ENCODE measurements at regions not wholly inside any gene's neighbourhood (a gene's known extent, or its start where the extent isn't known, plus 50 kb on each side); places are given as distances from the start of the nearest gene placed in this dataset.

DNA sequence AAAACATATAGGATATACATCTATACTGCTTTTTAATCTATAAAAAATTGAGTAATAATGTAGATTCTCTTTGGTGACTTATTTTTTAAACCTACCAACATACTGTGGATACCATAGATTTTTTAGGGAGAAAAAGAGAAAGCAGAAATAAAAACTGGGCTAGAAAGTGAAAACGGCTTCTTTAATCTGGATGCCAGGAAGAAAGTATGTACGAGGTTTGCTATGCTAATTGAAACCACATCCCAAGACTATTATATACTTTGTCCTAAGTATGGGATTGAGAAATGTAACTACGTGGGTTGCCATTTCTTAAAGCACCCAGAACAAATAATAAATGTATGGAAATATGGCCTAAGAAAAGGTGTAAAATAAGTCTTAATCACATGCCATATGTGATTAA, 129.0 kb upstream of the NFE2L3 start:
- H3K27ac ChIP-seq, result no peak overlapping the region
- no peaks in the 10 kb centered on the region for H3K36me3 ChIP-seq
- no peaks in the 10 kb centered on the region for H3K4me1 ChIP-seq
- H3K4me3 ChIP-seq, result no peak overlapping the region
- no peak for DNase-seq
- H3K9me3 ChIP-seq, result no peaks in the 10 kb centered on the region
- WGBS, 2 donors, result 78 to 80% methylated on average over 3 of the region's 3 CpGs
- H3K27me3 ChIP-seq, result no peaks in the 10 kb centered on the region
- TF ChIP-seq, protein P1, sequence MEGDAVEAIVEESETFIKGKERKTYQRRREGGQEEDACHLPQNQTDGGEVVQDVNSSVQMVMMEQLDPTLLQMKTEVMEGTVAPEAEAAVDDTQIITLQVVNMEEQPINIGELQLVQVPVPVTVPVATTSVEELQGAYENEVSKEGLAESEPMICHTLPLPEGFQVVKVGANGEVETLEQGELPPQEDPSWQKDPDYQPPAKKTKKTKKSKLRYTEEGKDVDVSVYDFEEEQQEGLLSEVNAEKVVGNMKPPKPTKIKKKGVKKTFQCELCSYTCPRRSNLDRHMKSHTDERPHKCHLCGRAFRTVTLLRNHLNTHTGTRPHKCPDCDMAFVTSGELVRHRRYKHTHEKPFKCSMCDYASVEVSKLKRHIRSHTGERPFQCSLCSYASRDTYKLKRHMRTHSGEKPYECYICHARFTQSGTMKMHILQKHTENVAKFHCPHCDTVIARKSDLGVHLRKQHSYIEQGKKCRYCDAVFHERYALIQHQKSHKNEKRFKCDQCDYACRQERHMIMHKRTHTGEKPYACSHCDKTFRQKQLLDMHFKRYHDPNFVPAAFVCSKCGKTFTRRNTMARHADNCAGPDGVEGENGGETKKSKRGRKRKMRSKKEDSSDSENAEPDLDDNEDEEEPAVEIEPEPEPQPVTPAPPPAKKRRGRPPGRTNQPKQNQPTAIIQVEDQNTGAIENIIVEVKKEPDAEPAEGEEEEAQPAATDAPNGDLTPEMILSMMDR (IDR thresholded peaks at IDR 0.05), result no peak
- TF ChIP-seq POLR2A (IDR thresholded peaks at IDR 0.05), result no peak
- TF ChIP-seq EP300 (IDR thresholded peaks at IDR 0.05), result no peak
- TF ChIP-seq POLR2AphosphoS5 (IDR thresholded peaks at IDR 0.05), result no peak
- intact Hi-C loops (cut with DNase I), result no loop called here

DNA sequence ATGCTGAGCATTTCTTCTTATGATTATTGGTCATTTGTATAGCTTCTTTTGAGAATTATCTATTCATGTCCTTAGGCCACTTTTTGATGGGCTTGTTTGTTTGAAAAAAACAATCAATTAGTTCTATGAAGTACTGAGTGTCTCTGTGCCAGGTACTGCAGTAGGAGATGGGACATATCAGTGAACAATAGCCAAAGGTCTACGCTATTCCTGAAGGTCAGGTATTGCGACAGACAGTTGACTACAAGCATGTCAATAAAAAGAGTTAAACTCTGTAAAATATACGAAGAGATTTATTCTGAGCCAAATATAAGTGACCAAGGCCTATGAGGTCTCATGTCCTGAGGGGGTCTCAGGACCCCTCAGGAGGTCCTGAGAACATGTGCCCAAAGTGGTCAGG, 122.1 kb upstream of the NFE2L3 start:
- TF ChIP-seq EP300 (IDR thresholded peaks at IDR 0.05) (no peak), POLR2A (IDR thresholded peaks at IDR 0.05) (no peak), POLR2AphosphoS5 (IDR thresholded peaks at IDR 0.05) (no peak)
- TF ChIP-seq, protein P1 (IDR thresholded peaks at IDR 0.05), result no peak
- Histone ChIP-seq H3K4me3 (no peak overlapping the region), H3K27ac (no peak overlapping the region), H3K36me3 (no peaks in the 10 kb centered on the region), H3K4me1 (no peaks in the 10 kb centered on the region), H3K27me3 (no peaks in the 10 kb centered on the region), H3K9me3 (no peaks in the 10 kb centered on the region)
- intact Hi-C loops (cut with DNase I), result no loop called here
- 93 to 96% methylated on average over 3 of the region's 3 CpGs for whole genome bisulfite sequencing, 2 donors
- DNase-seq, result no peak

DNA sequence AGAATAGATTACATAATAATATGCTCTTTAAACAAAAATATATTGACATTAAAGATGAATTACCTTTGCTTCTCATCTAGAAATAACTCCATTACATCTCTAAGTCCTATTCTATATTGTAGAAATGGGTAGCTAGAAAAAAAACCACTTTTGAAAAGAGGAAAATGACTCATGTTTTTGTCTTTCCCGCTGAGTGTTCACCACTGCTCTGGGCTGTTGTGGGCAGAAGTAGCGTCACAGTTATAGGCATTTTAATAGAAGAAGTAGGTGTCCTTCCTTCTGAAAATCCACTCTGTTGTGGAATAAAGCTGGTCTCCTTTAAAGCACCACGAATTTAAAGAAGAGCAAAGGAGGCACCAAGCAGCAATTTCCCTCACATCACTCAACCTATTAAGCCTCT, 117.6 kb upstream of the NFE2L3 start:
- peaks cover 0 to 30% (median 0%) of the 10 kb centered on the region in 3 donors for H3K27me3 ChIP-seq
- intact Hi-C loops (cut with DNase I), result no loop called here
- no peak overlapping the region for H3K27ac ChIP-seq
- H3K9me3 ChIP-seq, result no peaks in the 10 kb centered on the region
- no peak overlapping the region for H3K4me3 ChIP-seq
- no peak for DNase-seq
- WGBS, 2 donors, result 59 to 86% methylated on average over 3 of the region's 3 CpGs
- no peaks in the 10 kb centered on the region for H3K36me3 ChIP-seq
- TF ChIP-seq, protein P1 (IDR thresholded peaks at IDR 0.05), result no peak
- TF ChIP-seq POLR2A (IDR thresholded peaks at IDR 0.05), result no peak
- H3K4me1 ChIP-seq, result no peaks in the 10 kb centered on the region

DNA sequence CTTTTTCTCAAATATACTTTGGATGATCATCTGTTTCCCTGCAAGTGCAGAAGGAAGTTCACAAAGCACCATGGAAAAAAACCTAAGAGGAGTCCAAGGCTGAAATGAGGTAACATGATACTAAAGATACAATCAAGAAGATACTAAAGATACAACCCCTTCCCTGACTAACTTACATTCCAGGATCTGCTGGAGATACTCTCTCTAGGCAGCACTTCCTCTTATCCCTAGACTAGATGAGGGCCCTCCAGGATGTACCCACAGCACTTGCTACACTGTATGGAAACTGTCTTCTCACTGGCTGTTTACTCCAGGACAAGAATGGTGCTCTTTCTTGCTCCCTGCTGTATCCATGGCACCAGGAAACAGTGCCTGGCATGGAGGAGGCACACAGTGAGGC, 116.4 kb upstream of the NFE2L3 start:
- intact Hi-C loops (cut with DNase I), result no loop called here
- no peaks in the 10 kb centered on the region for H3K36me3 ChIP-seq
- TF ChIP-seq POLR2AphosphoS5 (IDR thresholded peaks at IDR 0.05) (no peak), EP300 (IDR thresholded peaks at IDR 0.05) (no peak), POLR2A (IDR thresholded peaks at IDR 0.05) (no peak)
- TF ChIP-seq, protein P1 (IDR thresholded peaks at IDR 0.05), result no peak
- no peak for DNase-seq
- peaks cover 0 to 39% (median 0%) of the 10 kb centered on the region in 3 donors for H3K27me3 ChIP-seq
- no peak overlapping the region for H3K4me3 ChIP-seq
- no peak overlapping the region for H3K27ac ChIP-seq
- no peaks in the 10 kb centered on the region for H3K9me3 ChIP-seq
- no peaks in the 10 kb centered on the region for H3K4me1 ChIP-seq

DNA sequence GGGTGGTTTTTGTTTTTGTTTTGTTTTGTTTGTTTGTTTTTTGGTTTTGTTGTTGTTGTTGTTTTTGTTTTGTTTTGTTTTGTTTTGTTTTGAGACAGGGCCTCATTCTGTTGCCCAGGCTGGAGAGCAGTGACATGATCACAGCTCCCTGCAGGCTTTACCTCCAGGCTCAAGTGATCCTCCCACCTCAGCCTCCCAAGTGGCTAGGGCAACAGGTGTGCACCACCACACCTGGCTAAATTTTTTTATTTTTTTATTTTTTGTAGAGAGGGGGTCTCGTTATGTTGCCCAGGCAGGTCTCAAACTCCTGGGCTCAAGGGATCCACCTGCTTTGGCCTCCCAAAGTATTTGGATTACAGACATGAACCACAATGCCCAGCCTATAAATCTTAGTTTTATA, 115.9 kb upstream of the NFE2L3 start:
- Histone ChIP-seq H3K9me3 (no peaks in the 10 kb centered on the region), H3K36me3 (no peaks in the 10 kb centered on the region), H3K27me3 (peaks cover 0 to 39% (median 0%) of the 10 kb centered on the region in 3 donors), H3K4me3 (no peak overlapping the region), H3K4me1 (no peaks in the 10 kb centered on the region), H3K27ac (no peak overlapping the region)
- WGBS, 2 donors, result 92 to 94% methylated on average over 1 of the region's 1 CpG
- intact Hi-C loops (cut with DNase I), result no loop called here
- no peak for DNase-seq
- TF ChIP-seq POLR2AphosphoS5 (IDR thresholded peaks at IDR 0.05), result no peak
- no peak for TF ChIP-seq POLR2A (IDR thresholded peaks at IDR 0.05)
- TF ChIP-seq EP300 (IDR thresholded peaks at IDR 0.05), result no peak
- TF ChIP-seq, protein P1 (IDR thresholded peaks at IDR 0.05), result no peak

Data from sigmoid colon (tissue), 6 donors.